ENCODE measurements at regions not wholly inside any gene's neighbourhood (a gene's known extent, or its start where the extent isn't known, plus 50 kb on each side); places are given as distances from the start of the nearest gene placed in this dataset.

- no peaks in the 10 kb centered on the region for H3K27me3 ChIP-seq (ENCODE audit: control insufficient read depth, insufficient read depth, low read length)
- no peak overlapping the region for H3K27ac ChIP-seq (ENCODE audit: low read length)
- no TSS peak for BruUV-seq (replicated peaks)
- CTCF ChIA-PET = interaction anchor here (0.7 kb wide), 1 partner anchor 62 kb away, joined by 5 read pairs; no protein-coding TSS in a partner anchor
- no peaks in the 10 kb centered on the region for H3K36me3 ChIP-seq (ENCODE audit: control insufficient read depth, insufficient read depth, low read length)
- intact Hi-C loops (cut with micrococcal nuclease; ENCODE audit: unreplicated experiment) (no loop called here), in situ Hi-C loops (cut with HindIII; ENCODE audit: low pct_unique_long_range_greater_than_20kb, low sequenced_read_pairs) (no loop called here)
- H3K9me3 ChIP-seq (ENCODE audit: control insufficient read depth, insufficient read depth, low read depth, low read length) = peaks cover 2% of the 10 kb centered on the region; the same call in 1 of the 2 replicates
- H3K4me1 ChIP-seq (ENCODE audit: control insufficient read depth, insufficient read depth, low read length) = no peaks in the 10 kb centered on the region
- DNase-seq (ENCODE audit: low read depth, low spot score) (no peak), ATAC-seq (no peak)
- H3K4me3 ChIP-seq (ENCODE audit: low read depth in 2 of 2, low read length in 2 of 2) = no peak overlapping the region
- TF ChIP-seq SIN3A (IDR thresholded peaks at IDR 0.05; ENCODE audit: borderline replicate concordance, insufficient read depth, low read depth, low read length) (no peak), POLR2AphosphoS5 (IDR thresholded peaks at IDR 0.05; ENCODE audit: low read depth, low read length) (no peak), TCF7L2 (IDR thresholded peaks at IDR 0.05; ENCODE audit: low read depth, low read length) (no peak), REST (IDR thresholded peaks at IDR 0.05; ENCODE audit: insufficient read depth in 1 of 2, low read depth in 2 of 2, low read length in 1 of 2) (no peak), CTCF (IDR thresholded peaks at IDR 0.05) (no peak)
- POLR2A ChIA-PET = no interaction called here
These were observed 107.0 kb upstream of the PARD3 start for GRCh38 chr10:34922138-34922537.

- intact Hi-C loops (cut with micrococcal nuclease; ENCODE audit: unreplicated experiment) = no loop called here
- no peak overlapping the region for H3K27ac ChIP-seq (ENCODE audit: low read length)
- peaks cover 2% of the 10 kb centered on the region; the same call in 1 of the 2 replicates for H3K9me3 ChIP-seq (ENCODE audit: control insufficient read depth, insufficient read depth, low read depth, low read length)
- ATAC-seq (no peak), DNase-seq (ENCODE audit: low read depth, low spot score) (no peak)
- CTCF ChIA-PET = no interaction called here
- in situ Hi-C loops (cut with HindIII; ENCODE audit: low pct_unique_long_range_greater_than_20kb, low sequenced_read_pairs) = no loop called here
- no peaks in the 10 kb centered on the region for H3K27me3 ChIP-seq (ENCODE audit: control insufficient read depth, insufficient read depth, low read length)
- no peak overlapping the region for H3K4me3 ChIP-seq (ENCODE audit: low read depth in 2 of 2, low read length in 2 of 2)
- no TSS peak for BruUV-seq (replicated peaks)
- POLR2A ChIA-PET = no interaction called here
- no peak for TF ChIP-seq CTCF (IDR thresholded peaks at IDR 0.05)
- TF ChIP-seq REST (IDR thresholded peaks at IDR 0.05; ENCODE audit: insufficient read depth in 1 of 2, low read depth in 2 of 2, low read length in 1 of 2) = no peak
- TF ChIP-seq POLR2AphosphoS5 (IDR thresholded peaks at IDR 0.05; ENCODE audit: low read depth, low read length) = no peak
- no peak for TF ChIP-seq TCF7L2 (IDR thresholded peaks at IDR 0.05; ENCODE audit: low read depth, low read length)
- TF ChIP-seq SIN3A (IDR thresholded peaks at IDR 0.05; ENCODE audit: borderline replicate concordance, insufficient read depth, low read depth, low read length) = no peak
- H3K36me3 ChIP-seq (ENCODE audit: control insufficient read depth, insufficient read depth, low read length) = no peaks in the 10 kb centered on the region
- H3K4me1 ChIP-seq (ENCODE audit: control insufficient read depth, insufficient read depth, low read length) = no peaks in the 10 kb centered on the region
These were observed 105.5 kb upstream of the PARD3 start for GRCh38 chr10:34920578-34920977.
